Astrocyte (in vitro differentiated cells and primary cell): ENCODE measurements at regions not wholly inside any gene's neighbourhood (a gene's known extent, or its start where the extent isn't known, plus 50 kb on each side); places are given as distances from the start of the nearest gene placed in this dataset.

ENCODE experiments used
- CTCF ChIP-seq: IDR thresholded peaks from 2 replicates; pipeline ENCODE4 v1.5.1; 2011; ENCODE audit warnings: low read depth, mild to moderate bottlenecking, inconsistent platforms, low read length, moderate library complexity; ENCODE audit not compliant: insufficient read depth
- EZH2 ChIP-seq: IDR thresholded peaks from 2 replicates; pipeline ENCODE4 v1.6.1; 2012; ENCODE audit warnings: mild to moderate bottlenecking, low read length, inconsistent platforms; ENCODE audit not compliant: insufficient read depth

- TF ChIP-seq CTCF (no peak), EZH2 (no peak)
Measured at GRCh38 chr6:63486196-63486595, 86.1 kb upstream of the LOC128125822 start.
